SU-DHL-6 (cell line): ENCODE measurements at regions not wholly inside any gene's neighbourhood (a gene's known extent, or its start where the extent isn't known, plus 50 kb on each side); places are given as distances from the start of the nearest gene placed in this dataset.

Experiments used
- CTCF ChIP-seq: fragments of 200-600 bp; sonication (generic); IDR thresholded peaks from one replicate; pipeline ENCODE4 v1.5.1; 2017; ENCODE audit warnings: antibody characterized with exemption, mild to moderate bottlenecking, low read length, moderate library complexity; ENCODE audit not compliant: insufficient read depth, poor library complexity, severe bottlenecking
- EZH2phosphoT487 ChIP-seq: fragments of 200-600 bp; sonication (generic), shearing (Covaris generic); conservative IDR thresholded peaks from 2 replicates; pipeline ENCODE4 v1.6.1; 2018; ENCODE audit warnings: mild to moderate bottlenecking, antibody characterized with exemption, low read length, moderate library complexity, mixed read lengths

GRCh38 chr1:234720709-234721441 is 110.9 kb upstream of the IRF2BP2 start:
- TF ChIP-seq CTCF = no peak
- no peak for TF ChIP-seq EZH2phosphoT487
